ENCODE measurements at regions not wholly inside any gene's neighbourhood (a gene's known extent, or its start where the extent isn't known, plus 50 kb on each side); places are given as distances from the start of the nearest gene placed in this dataset.

- no peaks in the 10 kb centered on the region for H3K9me1 ChIP-seq (ENCODE audit: control insufficient read depth, extremely low read depth, insufficient read depth, low read length)
- no peak for TF ChIP-seq EZH2 (IDR thresholded peaks at IDR 0.05; ENCODE audit: low read length)
- TF ChIP-seq CTCF (optimal IDR thresholded peaks at IDR 0.05 in 1 of 3, IDR thresholded peaks at IDR 0.05 in 1 of 3, conservative IDR thresholded peaks at IDR 0.05 in 1 of 3; ENCODE audit: extremely low read depth in 1 of 3, insufficient read depth in 2 of 3, low read length in 3 of 3), result no peak
- H3K27ac ChIP-seq (ENCODE audit: control insufficient read depth, insufficient read depth, low read length), result no peak overlapping the region
- H3K9me3 ChIP-seq (ENCODE audit: control insufficient read depth, low read depth, low read length), result no peaks in the 10 kb centered on the region
- no peak overlapping the region for H3K4me2 ChIP-seq (ENCODE audit: control insufficient read depth, extremely low read depth, insufficient read depth, low read depth, low read length)
- no peak for DNase-seq (ENCODE audit: low read depth, low spot score)
- no peak for FAIRE-seq
- H2AFZ ChIP-seq (ENCODE audit: control insufficient read depth, low read length), result no peak overlapping the region
- no peak overlapping the region for H3K4me3 ChIP-seq (ENCODE audit: control insufficient read depth in 2 of 3, extremely low read depth in 1 of 3, insufficient read depth in 2 of 3, low read depth in 1 of 3, low read length in 3 of 3)
- peaks cover 5% of the 10 kb centered on the region for H3K4me1 ChIP-seq (ENCODE audit: control insufficient read depth, extremely low read depth, insufficient read depth, low read length)
- H3K36me3 ChIP-seq (ENCODE audit: control insufficient read depth in 2 of 2, extremely low read depth in 1 of 2, insufficient read depth in 2 of 2, low read length in 2 of 2), result no peaks in the 10 kb centered on the region
- dilution Hi-C loops (cut with MboI; ENCODE audit: extremely low pct_ligation_motif_present, low sequenced_read_pairs), result no loop called here
- no peaks in the 10 kb centered on the region for H3K27me3 ChIP-seq (ENCODE audit: control insufficient read depth, extremely low read depth, insufficient read depth, low read length)
- H4K20me1 ChIP-seq (ENCODE audit: control insufficient read depth, extremely low read depth, insufficient read depth, low read length), result no peaks in the 10 kb centered on the region
- H3K79me2 ChIP-seq (ENCODE audit: control insufficient read depth, insufficient read depth, low read length), result no peaks in the 10 kb centered on the region
- H3K9ac ChIP-seq (ENCODE audit: control insufficient read depth, extremely low read depth, insufficient read depth, low read length), result no peak overlapping the region
Measured at GRCh38 chr2:129133692-129134641, 815.3 kb upstream of the HS6ST1 start.

- Histone ChIP-seq H3K4me3 (ENCODE audit: control insufficient read depth in 2 of 3, extremely low read depth in 1 of 3, insufficient read depth in 2 of 3, low read depth in 1 of 3, low read length in 3 of 3) (no peak overlapping the region), H3K9me3 (ENCODE audit: control insufficient read depth, low read depth, low read length) (no peaks in the 10 kb centered on the region), H3K9ac (ENCODE audit: control insufficient read depth, extremely low read depth, insufficient read depth, low read length) (no peak overlapping the region), H3K9me1 (ENCODE audit: control insufficient read depth, extremely low read depth, insufficient read depth, low read length) (no peaks in the 10 kb centered on the region), H3K4me2 (ENCODE audit: control insufficient read depth, extremely low read depth, insufficient read depth, low read depth, low read length) (no peak overlapping the region), H3K27ac (ENCODE audit: control insufficient read depth, insufficient read depth, low read length) (no peak overlapping the region), H3K79me2 (ENCODE audit: control insufficient read depth, insufficient read depth, low read length) (no peaks in the 10 kb centered on the region), H3K4me1 (ENCODE audit: control insufficient read depth, extremely low read depth, insufficient read depth, low read length) (no peaks in the 10 kb centered on the region), H3K36me3 (ENCODE audit: control insufficient read depth in 2 of 2, extremely low read depth in 1 of 2, insufficient read depth in 2 of 2, low read length in 2 of 2) (no peaks in the 10 kb centered on the region), H4K20me1 (ENCODE audit: control insufficient read depth, extremely low read depth, insufficient read depth, low read length) (no peaks in the 10 kb centered on the region), H2AFZ (ENCODE audit: control insufficient read depth, low read length) (no peak overlapping the region), H3K27me3 (ENCODE audit: control insufficient read depth, extremely low read depth, insufficient read depth, low read length) (no peaks in the 10 kb centered on the region)
- DNase-seq (ENCODE audit: low read depth, low spot score) (no peak), FAIRE-seq (no peak)
- dilution Hi-C loops (cut with MboI; ENCODE audit: extremely low pct_ligation_motif_present, low sequenced_read_pairs), result no loop called here
- TF ChIP-seq EZH2 (IDR thresholded peaks at IDR 0.05; ENCODE audit: low read length) (no peak), CTCF (optimal IDR thresholded peaks at IDR 0.05 in 1 of 3, IDR thresholded peaks at IDR 0.05 in 1 of 3, conservative IDR thresholded peaks at IDR 0.05 in 1 of 3; ENCODE audit: extremely low read depth in 1 of 3, insufficient read depth in 2 of 3, low read length in 3 of 3) (no peak)
Measured at GRCh38 chr2:129135017-129135416, 816.3 kb upstream of the HS6ST1 start.
